Liver (tissue), 3 donors: ENCODE measurements at regions not wholly inside any gene's neighbourhood (a gene's known extent, or its start where the extent isn't known, plus 50 kb on each side); places are given as distances from the start of the nearest gene placed in this dataset.

ENCODE experiments used
- ATF3 ChIP-seq: IDR thresholded peaks from 2 replicates; pipeline ENCODE4 v1.6.1; 2016; ENCODE audit warnings: antibody characterized with exemption
- JUND ChIP-seq, 2 donors: IDR thresholded peaks; 2 replicates each; pipeline ENCODE4 v1.6.1; 2016; ENCODE audit warnings: antibody characterized with exemption in 2 of 2
- TAF1 ChIP-seq: conservative IDR thresholded peaks from 2 replicates; pipeline ENCODE4 v1.6.1; 2016; ENCODE audit warnings: antibody characterized with exemption, mild to moderate bottlenecking
- YY1 ChIP-seq: IDR thresholded peaks from 2 replicates; pipeline ENCODE4 v1.6.1; 2016; ENCODE audit warnings: antibody characterized with exemption, mild to moderate bottlenecking
- TF ChIP-seq, protein P1 (sequence below): fragments of 150-350 bp; IDR thresholded peaks from 2 replicates; pipeline ENCODE4 v1.5.1; 2017; ENCODE audit warnings: improper control_type of control experiment, low read depth, low read length; ENCODE audit not compliant: missing input control
- TF ChIP-seq, protein P2 (sequence below): IDR thresholded peaks from 2 replicates; pipeline ENCODE4 v1.6.1; 2016; ENCODE audit warnings: antibody characterized with exemption
- TF ChIP-seq, protein P3 (sequence below): IDR thresholded peaks from 2 replicates; pipeline ENCODE4 v1.6.1; 2016; ENCODE audit warnings: antibody characterized with exemption
- donor health status: healthy.
- donor health status: healthy.

DNA sequence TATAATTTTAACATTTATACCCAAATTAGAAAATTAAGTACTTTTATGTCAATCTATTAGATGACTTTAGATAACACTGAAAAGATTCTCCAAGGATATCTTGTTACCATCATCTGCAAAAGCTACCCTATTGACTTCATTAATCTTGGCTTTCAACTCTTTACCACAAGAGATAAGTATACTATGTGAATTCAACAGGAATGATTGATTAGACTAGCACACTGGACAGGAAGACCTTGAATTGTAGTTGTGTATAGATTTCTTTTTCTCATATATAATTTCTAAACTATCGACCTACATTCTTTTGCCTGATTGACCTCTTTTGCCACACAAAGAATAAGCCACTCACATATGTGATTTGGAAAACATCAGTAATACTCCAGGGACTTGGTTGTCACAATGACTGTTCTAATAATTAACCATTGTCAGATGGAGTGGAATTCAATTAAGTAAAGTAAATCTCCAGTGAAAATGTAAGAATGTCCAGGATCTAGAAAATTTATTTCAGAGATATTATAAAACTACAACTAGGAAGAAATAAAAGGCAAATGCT, 1132.0 kb downstream of the SORCS1 start:
- no peak for TF ChIP-seq ATF3
- TF ChIP-seq, protein P1, sequence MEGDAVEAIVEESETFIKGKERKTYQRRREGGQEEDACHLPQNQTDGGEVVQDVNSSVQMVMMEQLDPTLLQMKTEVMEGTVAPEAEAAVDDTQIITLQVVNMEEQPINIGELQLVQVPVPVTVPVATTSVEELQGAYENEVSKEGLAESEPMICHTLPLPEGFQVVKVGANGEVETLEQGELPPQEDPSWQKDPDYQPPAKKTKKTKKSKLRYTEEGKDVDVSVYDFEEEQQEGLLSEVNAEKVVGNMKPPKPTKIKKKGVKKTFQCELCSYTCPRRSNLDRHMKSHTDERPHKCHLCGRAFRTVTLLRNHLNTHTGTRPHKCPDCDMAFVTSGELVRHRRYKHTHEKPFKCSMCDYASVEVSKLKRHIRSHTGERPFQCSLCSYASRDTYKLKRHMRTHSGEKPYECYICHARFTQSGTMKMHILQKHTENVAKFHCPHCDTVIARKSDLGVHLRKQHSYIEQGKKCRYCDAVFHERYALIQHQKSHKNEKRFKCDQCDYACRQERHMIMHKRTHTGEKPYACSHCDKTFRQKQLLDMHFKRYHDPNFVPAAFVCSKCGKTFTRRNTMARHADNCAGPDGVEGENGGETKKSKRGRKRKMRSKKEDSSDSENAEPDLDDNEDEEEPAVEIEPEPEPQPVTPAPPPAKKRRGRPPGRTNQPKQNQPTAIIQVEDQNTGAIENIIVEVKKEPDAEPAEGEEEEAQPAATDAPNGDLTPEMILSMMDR = no peak
- TF ChIP-seq YY1 = no peak
- TF ChIP-seq TAF1 = no peak
- TF ChIP-seq, protein P2, sequence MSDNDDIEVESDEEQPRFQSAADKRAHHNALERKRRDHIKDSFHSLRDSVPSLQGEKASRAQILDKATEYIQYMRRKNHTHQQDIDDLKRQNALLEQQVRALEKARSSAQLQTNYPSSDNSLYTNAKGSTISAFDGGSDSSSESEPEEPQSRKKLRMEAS = no peak
- TF ChIP-seq, protein P3, sequence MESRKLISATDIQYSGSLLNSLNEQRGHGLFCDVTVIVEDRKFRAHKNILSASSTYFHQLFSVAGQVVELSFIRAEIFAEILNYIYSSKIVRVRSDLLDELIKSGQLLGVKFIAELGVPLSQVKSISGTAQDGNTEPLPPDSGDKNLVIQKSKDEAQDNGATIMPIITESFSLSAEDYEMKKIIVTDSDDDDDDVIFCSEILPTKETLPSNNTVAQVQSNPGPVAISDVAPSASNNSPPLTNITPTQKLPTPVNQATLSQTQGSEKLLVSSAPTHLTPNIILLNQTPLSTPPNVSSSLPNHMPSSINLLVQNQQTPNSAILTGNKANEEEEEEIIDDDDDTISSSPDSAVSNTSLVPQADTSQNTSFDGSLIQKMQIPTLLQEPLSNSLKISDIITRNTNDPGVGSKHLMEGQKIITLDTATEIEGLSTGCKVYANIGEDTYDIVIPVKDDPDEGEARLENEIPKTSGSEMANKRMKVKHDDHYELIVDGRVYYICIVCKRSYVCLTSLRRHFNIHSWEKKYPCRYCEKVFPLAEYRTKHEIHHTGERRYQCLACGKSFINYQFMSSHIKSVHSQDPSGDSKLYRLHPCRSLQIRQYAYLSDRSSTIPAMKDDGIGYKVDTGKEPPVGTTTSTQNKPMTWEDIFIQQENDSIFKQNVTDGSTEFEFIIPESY = no peak
- no peak for TF ChIP-seq JUND (IDR thresholded peaks at IDR 0.05)
